ENCODE measurements at regions not wholly inside any gene's neighbourhood (a gene's known extent, or its start where the extent isn't known, plus 50 kb on each side); places are given as distances from the start of the nearest gene placed in this dataset.

GRCh38 chr12:60100852-60101251, 505.0 kb downstream of the SLC16A7 start:
- H3K9me3 ChIP-seq, result peaks cover 6% of the 10 kb centered on the region
- no peaks in the 10 kb centered on the region for H3K4me1 ChIP-seq (ENCODE audit: control insufficient read depth in 1 of 2, low read depth in 2 of 2)
- H3K36me3 ChIP-seq, result no peaks in the 10 kb centered on the region
- H3K4me3 ChIP-seq, result no peak overlapping the region
- no peak for TF ChIP-seq CTCF (IDR thresholded peaks at IDR 0.05)
- no peaks in the 10 kb centered on the region for H3K27me3 ChIP-seq (replicated peaks; ENCODE audit: insufficient read depth)
- DNase-seq (ENCODE audit: low spot score), result no peak
- no peak for ATAC-seq (ENCODE audit: insufficient number of reproducible peaks, low FRiP score, low read depth)
- no peak overlapping the region for H3K27ac ChIP-seq

- DNase-seq (ENCODE audit: low spot score), result no peak
Observed at GRCh38 chr12:60101715-60102114, 505.9 kb downstream of the SLC16A7 start.

GRCh38 chr12:60106214-60106613, 510.4 kb downstream of the SLC16A7 start:
- DNase-seq (ENCODE audit: low spot score) (no peak), ATAC-seq (ENCODE audit: insufficient number of reproducible peaks, low FRiP score, low read depth) (no peak)
- Histone ChIP-seq H3K36me3 (no peaks in the 10 kb centered on the region), H3K4me3 (no peak overlapping the region), H3K27me3 (replicated peaks; ENCODE audit: insufficient read depth) (no peaks in the 10 kb centered on the region), H3K4me1 (ENCODE audit: control insufficient read depth in 1 of 2, low read depth in 2 of 2) (no peaks in the 10 kb centered on the region), H3K9me3 (no peaks in the 10 kb centered on the region), H3K27ac (no peak overlapping the region)
- TF ChIP-seq CTCF (IDR thresholded peaks at IDR 0.05), result no peak

More at GRCh38 chr12:60101715-60102114, 505.9 kb downstream of the SLC16A7 start:
- Histone ChIP-seq H3K27me3 (replicated peaks; ENCODE audit: insufficient read depth) (no peaks in the 10 kb centered on the region), H3K36me3 (no peaks in the 10 kb centered on the region), H3K4me1 (ENCODE audit: control insufficient read depth in 1 of 2, low read depth in 2 of 2) (no peaks in the 10 kb centered on the region), H3K27ac (no peak overlapping the region), H3K4me3 (no peak overlapping the region), H3K9me3 (peaks cover 6% of the 10 kb centered on the region)
- no peak for TF ChIP-seq CTCF (IDR thresholded peaks at IDR 0.05)
- no peak for ATAC-seq (ENCODE audit: insufficient number of reproducible peaks, low FRiP score, low read depth)

- H3K4me1 ChIP-seq (ENCODE audit: control insufficient read depth in 1 of 2, low read depth in 2 of 2), result no peaks in the 10 kb centered on the region
- no peaks in the 10 kb centered on the region for H3K27me3 ChIP-seq (replicated peaks; ENCODE audit: insufficient read depth)
- H3K36me3 ChIP-seq, result no peaks in the 10 kb centered on the region
- no peak overlapping the region for H3K4me3 ChIP-seq
- H3K27ac ChIP-seq, result no peak overlapping the region
- ATAC-seq (ENCODE audit: insufficient number of reproducible peaks, low FRiP score, low read depth) (no peak), DNase-seq (ENCODE audit: low spot score) (no peak)
- TF ChIP-seq CTCF (IDR thresholded peaks at IDR 0.05), result no peak
- no peaks in the 10 kb centered on the region for H3K9me3 ChIP-seq
Observed at GRCh38 chr12:60107992-60108391, 512.2 kb downstream of the SLC16A7 start.

GRCh38 chr12:60112063-60112462, 516.2 kb downstream of the SLC16A7 start:
- Histone ChIP-seq H3K4me1 (ENCODE audit: control insufficient read depth in 1 of 2, low read depth in 2 of 2) (no peaks in the 10 kb centered on the region), H3K27me3 (replicated peaks; ENCODE audit: insufficient read depth) (no peaks in the 10 kb centered on the region), H3K27ac (no peak overlapping the region), H3K4me3 (no peak overlapping the region), H3K9me3 (no peaks in the 10 kb centered on the region), H3K36me3 (no peaks in the 10 kb centered on the region)
- no peak for DNase-seq (ENCODE audit: low spot score)
- no peak for ATAC-seq (ENCODE audit: insufficient number of reproducible peaks, low FRiP score, low read depth)
- no peak for TF ChIP-seq CTCF (IDR thresholded peaks at IDR 0.05)

Measured in thoracic aorta (tissue), 2 donors.